ENCODE measurements at regions not wholly inside any gene's neighbourhood (a gene's known extent, or its start where the extent isn't known, plus 50 kb on each side); places are given as distances from the start of the nearest gene placed in this dataset.

DNA sequence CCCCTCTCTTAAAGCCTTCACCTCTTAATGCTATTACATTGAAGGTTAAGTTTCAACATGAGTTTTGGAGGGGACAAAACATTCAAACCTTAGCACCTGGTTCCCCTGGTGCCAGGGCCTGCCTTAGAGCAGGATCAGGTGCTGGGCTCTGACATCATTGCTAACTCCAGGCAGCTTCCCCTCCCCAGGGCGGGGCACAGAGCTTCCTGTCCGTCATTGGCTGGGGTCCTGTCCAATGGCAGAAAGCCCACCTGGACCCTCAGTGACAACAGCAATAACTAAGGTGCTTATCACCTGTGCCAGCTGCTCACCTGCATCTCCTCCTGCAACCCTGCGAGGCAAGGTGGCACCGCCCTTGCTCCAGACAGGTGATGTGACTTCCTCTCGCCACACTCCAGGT lies 177.4 kb downstream of the NSG2 start:
- ChIA-PET RAD21 (ENCODE audit: unreplicated experiment) (no interaction called here), CTCF (no interaction called here), SMC1A (ENCODE audit: uncharacterized antibody, unreplicated experiment) (no interaction called here), POLR2A (no interaction called here)
- DNase-seq (ENCODE audit: low read depth, low spot score) = no peak
- Histone ChIP-seq H3K27me3 (replicated peaks in 1 of 2; ENCODE audit: control insufficient read depth in 2 of 2, insufficient read depth in 2 of 2, low read length in 1 of 2) (no peaks in the 10 kb centered on the region), H3K4me2 (ENCODE audit: control insufficient read depth, insufficient read depth) (no peak overlapping the region), H2AFZ (ENCODE audit: control insufficient read depth, low read depth, low read length) (no peak overlapping the region), H3K9ac (ENCODE audit: control insufficient read depth, insufficient read depth, low read length) (no peak overlapping the region), H3K9me3 (replicated peaks; ENCODE audit: control insufficient read depth, insufficient read depth, low read length) (no peaks in the 10 kb centered on the region; the same call in 2 of the 3 replicates), H3K4me3 (no peak overlapping the region), H4K20me1 (ENCODE audit: control insufficient read depth, insufficient read depth) (no peaks in the 10 kb centered on the region), H3K36me3 (ENCODE audit: control insufficient read depth in 2 of 2, insufficient read depth in 2 of 2, low read length in 1 of 2) (no peaks in the 10 kb centered on the region), H3K4me1 (ENCODE audit: control insufficient read depth, insufficient read depth, low read length) (no peaks in the 10 kb centered on the region), H3K27ac (ENCODE audit: control insufficient read depth, insufficient read depth) (no peak overlapping the region), H3K79me2 (ENCODE audit: control insufficient read depth, insufficient read depth, low read length) (no peaks in the 10 kb centered on the region)
- in situ Hi-C loops (cut with MboI) (no loop called here), intact Hi-C loops (cut with micrococcal nuclease; ENCODE audit: unreplicated experiment) (no loop called here)
- WGBS (ENCODE audit: insufficient coverage, insufficient replicate concordance, low lambda C conversion rate, missing lambda C conversion rate) = 30% methylated on average over 5 of the region's 5 CpGs
- TF ChIP-seq ZBTB33 (IDR thresholded peaks at IDR 0.05) (no peak), BACH1 (IDR thresholded peaks at IDR 0.05; ENCODE audit: borderline replicate concordance) (no peak), YY1 (IDR thresholded peaks at IDR 0.05; ENCODE audit: low read depth, low read length) (no peak), ZSCAN29 (IDR thresholded peaks at IDR 0.05) (no peak), NR2F1 (conservative IDR thresholded peaks at IDR 0.05) (no peak), CHD4 (IDR thresholded peaks at IDR 0.05) (no peak), ZNF217 (IDR thresholded peaks at IDR 0.05) (no peak), STAT1 (conservative IDR thresholded peaks at IDR 0.05) (no peak), CEBPB (IDR thresholded peaks at IDR 0.05; ENCODE audit: borderline replicate concordance in 1 of 2, low read depth in 2 of 2, low read length in 2 of 2) (no peak), CHD2 (IDR thresholded peaks at IDR 0.05; ENCODE audit: borderline replicate concordance, low read depth, low read length) (no peak), E2F8 (IDR thresholded peaks at IDR 0.05; ENCODE audit: low read depth, partially characterized antibody) (no peak), NRF1 (conservative IDR thresholded peaks at IDR 0.05; ENCODE audit: low read depth, low read length) (no peak)
- TF ChIP-seq, protein P1, sequence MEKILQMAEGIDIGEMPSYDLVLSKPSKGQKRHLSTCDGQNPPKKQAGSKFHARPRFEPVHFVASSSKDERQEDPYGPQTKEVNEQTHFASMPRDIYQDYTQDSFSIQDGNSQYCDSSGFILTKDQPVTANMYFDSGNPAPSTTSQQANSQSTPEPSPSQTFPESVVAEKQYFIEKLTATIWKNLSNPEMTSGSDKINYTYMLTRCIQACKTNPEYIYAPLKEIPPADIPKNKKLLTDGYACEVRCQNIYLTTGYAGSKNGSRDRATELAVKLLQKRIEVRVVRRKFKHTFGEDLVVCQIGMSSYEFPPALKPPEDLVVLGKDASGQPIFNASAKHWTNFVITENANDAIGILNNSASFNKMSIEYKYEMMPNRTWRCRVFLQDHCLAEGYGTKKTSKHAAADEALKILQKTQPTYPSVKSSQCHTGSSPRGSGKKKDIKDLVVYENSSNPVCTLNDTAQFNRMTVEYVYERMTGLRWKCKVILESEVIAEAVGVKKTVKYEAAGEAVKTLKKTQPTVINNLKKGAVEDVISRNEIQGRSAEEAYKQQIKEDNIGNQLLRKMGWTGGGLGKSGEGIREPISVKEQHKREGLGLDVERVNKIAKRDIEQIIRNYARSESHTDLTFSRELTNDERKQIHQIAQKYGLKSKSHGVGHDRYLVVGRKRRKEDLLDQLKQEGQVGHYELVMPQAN (conservative IDR thresholded peaks at IDR 0.05) = no peak
- ATAC-seq = no peak
- no peak for FAIRE-seq
- no TSS peak for BruUV-seq (replicated peaks)

Data from GM12878 (cell line).